ENCODE measurements at regions not wholly inside any gene's neighbourhood (a gene's known extent, or its start where the extent isn't known, plus 50 kb on each side); places are given as distances from the start of the nearest gene placed in this dataset.

DNA sequence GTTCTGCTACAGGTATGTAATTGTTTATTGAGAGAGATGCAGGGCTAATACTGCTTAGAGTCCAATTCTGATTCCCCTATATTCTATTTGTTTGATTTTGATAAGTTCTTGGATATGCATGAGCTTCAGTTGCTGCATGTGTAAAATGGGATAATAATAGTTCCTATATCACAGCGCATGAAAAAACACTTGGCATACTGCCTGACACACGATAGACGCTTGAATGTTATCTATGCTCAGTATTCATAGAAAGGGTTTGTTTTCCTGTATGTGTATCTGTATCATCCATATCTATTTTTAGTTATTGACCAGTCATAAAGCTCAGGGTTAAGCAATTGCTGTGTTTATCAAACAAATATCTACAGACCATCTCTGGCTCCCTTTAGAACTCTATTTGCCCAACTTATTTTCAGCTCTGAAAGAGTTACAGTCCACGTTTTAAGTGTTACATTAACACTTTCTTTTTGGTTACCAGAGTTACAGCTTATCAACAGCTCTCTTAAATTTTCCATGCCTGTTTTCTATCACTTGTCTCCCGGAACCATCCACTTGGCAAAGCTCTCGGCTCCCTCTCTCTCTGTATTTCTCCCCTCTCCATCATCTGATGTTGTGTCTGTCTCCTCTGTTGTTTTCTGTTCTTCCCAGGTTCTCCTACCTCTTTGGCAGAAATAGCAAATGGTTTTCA is 334.8 kb downstream of the CBLN1 start:
- no peak for DNase-seq (ENCODE audit: low read depth in 2 of 2)

DNA sequence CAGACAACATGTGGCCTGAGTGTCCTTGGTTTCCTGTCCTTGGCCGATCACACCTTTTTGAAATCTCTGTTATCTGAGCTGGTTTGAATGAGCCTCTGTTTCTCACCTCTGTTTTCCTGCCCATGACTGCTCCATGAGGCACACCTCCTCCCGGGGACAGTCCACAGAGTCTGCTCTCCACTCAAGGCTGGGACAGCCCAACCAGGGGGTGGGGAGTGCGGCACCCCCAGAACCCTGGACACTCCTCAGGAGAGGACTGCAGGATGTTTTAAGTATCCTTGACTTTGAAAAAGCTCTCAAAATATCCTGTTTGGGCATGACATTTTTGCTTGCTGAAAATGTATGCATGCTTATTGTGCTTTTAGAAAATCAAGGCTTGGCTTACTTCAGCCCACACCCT is 333.0 kb upstream of the N4BP1 start:
- DNase-seq (ENCODE audit: low read depth in 2 of 2), result no peak

DNA sequence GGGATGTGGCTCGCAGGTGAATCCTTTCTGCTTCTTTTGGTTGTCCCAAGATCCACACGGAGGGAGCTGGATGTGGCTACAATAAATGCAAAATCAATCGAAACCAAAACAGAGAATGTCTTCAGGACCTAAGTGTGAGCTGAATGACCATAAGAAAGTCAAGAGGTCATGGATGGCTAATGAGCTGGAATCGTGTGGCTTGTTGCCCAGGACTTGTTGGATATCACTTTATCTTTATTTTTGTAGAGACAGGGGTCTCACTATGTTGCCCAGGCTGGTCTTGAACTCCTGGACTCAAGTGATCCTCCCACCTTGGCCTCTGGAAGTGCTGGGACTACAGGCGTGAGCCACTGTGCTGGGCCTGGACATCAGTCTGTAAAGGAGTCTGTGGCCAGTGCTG is 326.8 kb upstream of the N4BP1 start:
- DNase-seq (ENCODE audit: low read depth in 2 of 2), result no peak

DNA sequence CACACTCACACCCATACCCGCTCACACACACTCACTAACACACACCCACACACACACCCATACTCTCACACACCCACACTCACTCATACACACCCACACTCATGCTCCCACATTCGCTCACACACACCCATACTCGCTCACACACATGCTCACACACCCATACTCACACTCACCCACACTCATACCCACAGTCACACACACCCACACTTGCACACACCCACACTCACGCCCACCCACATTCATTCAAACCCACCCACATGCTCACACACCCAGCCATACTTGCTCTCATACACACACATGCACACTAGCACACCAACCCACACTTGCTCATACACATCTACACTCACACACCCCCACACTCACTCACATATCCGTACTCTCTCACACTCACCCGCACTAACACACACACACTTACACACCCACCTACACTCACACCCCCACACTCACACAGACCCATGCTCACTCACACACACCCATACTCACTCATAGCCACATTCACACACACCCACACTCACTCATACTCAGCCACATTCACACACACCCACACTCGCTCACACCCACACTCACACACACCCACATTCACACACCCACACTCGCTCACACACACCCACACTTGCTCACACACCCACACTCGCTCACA is 322.4 kb upstream of the N4BP1 start:
- DNase-seq (ENCODE audit: low read depth in 2 of 2), result no peak

DNA sequence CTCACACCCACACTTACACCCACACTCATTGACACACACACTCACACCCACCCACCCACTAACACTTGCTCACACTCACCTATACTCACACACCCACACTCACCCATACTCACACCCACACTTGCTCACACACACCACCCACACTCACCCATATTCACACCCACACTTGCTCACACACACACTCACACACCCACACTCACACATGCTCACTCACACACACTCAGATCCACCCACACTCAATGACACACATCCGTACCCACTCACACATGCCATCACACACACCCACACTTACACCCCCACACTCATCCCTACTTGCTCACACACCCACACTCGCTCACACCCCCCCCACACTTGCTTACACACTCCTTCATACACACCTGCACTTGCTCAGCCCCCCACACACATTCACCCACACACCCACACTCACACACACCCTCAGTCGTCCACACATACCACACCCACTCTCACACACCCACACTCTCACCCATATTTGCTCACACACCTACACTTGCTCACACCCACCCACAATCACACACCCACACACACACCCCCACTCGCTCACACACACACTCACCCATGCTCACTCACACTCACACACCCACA is 321.1 kb upstream of the N4BP1 start:
- no peak for DNase-seq (ENCODE audit: low read depth in 2 of 2)

DNA sequence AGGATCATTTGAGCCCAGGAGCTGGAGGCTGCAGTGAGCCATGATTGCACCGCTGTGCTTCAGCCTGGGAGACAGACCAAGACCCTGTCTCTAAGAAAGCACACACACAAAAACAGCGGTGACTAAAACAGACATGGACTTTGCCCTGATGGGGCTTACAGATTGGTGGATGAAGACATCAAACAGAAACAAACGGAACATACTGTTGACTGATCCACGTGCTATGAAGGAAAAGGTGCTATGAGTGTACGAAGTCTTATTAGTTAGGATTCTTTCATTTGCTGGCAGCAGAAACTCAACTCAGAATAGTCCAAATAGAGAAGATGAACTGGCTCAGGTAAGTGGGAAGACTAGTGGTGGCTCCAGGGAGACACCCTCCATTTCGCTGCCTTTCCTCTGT is 309.8 kb upstream of the N4BP1 start:
- no peak for DNase-seq (ENCODE audit: low read depth in 2 of 2)

DNA sequence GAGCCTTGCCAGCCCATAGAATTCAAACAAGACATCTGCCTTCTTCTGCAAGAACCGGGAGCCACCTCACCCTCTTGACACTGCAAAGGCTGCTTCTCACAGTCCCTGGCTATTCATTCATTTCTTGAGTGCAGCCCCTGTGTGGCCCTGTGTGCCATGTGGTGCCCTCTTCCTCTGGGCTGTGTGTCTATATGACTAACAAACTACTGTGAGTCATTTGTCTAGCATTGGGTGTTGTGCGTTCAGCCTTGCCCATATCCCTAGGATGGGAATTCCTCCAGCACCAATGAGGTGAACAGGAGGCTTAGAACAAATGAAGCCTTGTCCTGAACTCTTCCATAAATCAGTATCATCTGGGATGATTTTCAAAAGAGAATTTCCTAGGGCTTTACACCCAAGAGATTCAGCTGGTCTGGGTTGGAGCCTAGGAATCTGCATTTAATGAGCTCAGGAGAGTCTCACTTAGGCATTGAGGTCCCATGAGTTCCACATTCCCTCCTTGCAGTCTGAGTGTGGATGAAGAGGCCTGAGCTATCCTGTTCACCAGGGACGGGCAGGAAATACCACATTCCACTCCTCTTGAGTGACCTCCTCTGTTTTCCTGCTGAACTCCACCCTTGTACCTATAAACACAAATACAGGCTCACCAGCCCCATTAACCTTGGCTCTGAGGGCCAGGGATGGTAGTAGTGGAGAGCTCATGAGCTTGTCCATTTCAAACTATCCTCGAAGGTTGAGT is 308.7 kb upstream of the N4BP1 start:
- no peak for DNase-seq (ENCODE audit: low read depth in 2 of 2)

DNA sequence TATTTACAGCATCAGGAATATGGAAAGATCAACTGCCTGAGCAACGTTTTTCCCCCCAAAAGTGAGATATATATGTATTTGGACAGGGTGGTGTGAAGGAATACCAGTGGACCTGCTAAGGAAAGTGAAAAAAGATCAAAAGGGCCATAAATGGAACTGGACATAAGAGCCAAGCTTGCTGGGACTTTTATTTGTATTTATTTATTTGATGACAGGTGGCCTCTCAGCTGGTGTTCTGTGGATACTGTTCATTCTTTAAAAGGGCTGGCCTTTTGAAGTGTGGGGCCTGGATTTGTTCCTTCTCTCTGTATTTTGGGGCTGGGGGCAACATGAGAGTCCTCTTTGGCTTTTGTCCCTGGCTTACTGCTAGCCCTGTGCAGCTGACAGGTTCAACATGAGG is 306.6 kb upstream of the N4BP1 start:
- DNase-seq (ENCODE audit: low read depth in 2 of 2), result no peak

DNA sequence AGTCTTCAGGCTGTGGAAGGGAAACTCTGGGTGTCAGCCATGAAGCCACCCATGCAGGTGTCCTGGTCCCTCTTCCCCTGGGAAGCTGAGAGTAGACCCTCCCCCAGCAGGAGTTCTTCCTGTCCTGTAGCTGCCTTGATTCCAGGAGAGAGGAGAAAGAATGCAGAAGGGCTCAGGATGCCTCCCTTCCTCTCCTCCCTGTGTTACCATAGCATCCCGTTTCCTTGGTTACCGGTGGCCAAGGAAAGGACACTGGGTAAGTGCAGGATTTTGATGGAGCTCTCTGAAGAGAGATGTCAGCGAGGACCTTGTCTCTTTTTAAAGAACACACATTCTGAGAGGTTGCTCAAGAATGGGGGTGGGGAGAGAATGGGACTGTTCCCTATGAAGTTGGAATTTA is 304.1 kb upstream of the N4BP1 start:
- no peak for DNase-seq (ENCODE audit: low read depth in 2 of 2)

DNA sequence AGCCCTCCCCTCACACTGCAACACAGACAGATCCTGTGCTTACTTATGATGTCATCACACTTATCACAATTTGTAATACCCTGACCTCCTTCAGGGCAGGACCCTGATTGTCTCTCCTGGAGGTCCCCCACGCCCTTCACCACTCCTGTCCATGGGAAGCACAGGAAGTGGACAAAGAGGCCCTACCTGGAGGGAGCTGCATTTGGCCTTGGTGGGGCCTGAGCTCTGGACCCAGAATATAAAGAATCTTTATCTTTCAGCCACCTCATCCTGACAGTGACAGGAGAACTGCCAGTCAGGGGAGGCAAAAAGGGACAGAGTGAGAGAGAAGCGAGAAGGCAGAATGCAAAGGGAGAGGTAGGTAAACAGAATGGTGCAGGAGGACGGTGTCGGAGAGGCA is 303.4 kb upstream of the N4BP1 start:
- DNase-seq (ENCODE audit: low read depth in 2 of 2), result no peak

DNA sequence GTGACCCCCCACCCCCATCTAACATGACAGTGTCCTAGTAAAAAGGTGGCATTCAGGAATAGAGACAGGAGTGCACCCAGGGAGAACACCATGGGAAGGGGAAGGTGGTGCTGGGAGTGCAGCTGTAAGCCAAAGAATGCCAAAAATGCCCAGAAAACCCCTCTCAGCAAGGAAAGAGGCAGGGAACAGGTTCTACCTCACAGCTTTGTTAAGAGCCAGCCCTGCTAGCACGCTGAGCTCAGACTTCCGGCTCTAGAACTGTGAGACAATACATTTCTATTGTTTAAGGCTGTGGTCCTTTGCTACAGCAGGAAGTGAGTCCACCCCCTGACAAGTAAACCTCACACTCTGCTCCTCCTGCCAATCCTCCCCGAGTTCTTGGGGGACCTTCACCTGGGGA is 302.4 kb upstream of the N4BP1 start:
- DNase-seq (ENCODE audit: low read depth in 2 of 2), result no peak

DNA sequence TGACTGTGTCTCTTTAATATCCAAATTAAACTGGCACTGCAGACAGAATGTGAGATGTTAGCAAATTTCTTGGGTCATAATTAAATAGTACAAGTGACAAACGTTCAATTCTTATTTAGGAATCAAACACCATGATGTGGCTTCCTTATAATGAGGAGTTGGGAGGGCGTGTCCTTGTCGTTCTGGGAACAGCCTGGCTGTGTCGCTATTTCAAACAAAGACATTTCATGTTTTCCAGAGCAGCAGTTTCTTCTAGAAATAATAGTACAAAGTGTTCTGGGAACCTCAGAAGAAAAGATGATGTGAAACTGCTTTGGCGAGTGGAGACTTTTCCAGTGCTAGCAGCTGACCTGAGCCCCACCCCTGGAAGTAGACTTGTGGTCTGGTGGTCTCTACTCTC is 301.7 kb upstream of the N4BP1 start:
- DNase-seq (ENCODE audit: low read depth in 2 of 2), result no peak

DNA sequence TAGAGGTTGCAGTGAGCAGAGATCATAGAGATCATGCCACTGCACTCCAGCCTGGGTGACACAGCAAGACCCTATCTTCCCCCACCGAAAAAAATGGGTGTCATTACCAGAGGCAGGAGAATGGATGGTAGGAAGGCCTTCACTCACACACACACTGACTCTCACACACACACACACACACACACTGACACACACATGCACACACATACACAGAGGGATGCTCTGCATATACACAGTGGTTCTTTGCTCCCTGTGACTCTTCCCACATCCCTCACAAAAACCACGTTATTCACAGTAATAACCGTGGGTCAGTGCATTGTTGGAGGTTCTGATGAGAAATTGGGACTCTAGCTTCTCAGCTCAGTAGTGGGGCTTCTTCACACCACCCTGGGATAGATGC is 300.2 kb upstream of the N4BP1 start:
- no peak for DNase-seq (ENCODE audit: low read depth in 2 of 2)

DNA sequence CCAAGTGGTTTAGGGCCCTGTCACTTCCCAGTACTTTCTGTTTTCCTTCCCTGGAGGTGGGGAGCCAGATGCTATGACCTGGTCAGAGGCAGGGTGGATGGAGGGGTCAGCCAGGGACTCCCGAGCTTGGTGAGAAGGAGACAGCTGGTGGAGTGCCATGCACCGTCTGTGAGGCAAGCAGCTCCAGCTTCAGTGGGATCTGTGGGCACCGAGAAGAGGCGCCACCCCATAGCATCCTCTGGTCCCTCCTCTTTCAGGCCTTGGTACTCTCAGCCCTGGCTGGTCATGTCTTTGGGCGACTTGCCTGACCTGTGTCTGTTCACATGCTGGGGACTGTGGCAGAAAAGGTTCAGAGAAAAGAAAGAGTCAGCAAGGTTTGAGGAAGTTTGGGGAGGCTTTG is 299.3 kb upstream of the N4BP1 start:
- DNase-seq (ENCODE audit: low read depth in 2 of 2), result no peak

DNA sequence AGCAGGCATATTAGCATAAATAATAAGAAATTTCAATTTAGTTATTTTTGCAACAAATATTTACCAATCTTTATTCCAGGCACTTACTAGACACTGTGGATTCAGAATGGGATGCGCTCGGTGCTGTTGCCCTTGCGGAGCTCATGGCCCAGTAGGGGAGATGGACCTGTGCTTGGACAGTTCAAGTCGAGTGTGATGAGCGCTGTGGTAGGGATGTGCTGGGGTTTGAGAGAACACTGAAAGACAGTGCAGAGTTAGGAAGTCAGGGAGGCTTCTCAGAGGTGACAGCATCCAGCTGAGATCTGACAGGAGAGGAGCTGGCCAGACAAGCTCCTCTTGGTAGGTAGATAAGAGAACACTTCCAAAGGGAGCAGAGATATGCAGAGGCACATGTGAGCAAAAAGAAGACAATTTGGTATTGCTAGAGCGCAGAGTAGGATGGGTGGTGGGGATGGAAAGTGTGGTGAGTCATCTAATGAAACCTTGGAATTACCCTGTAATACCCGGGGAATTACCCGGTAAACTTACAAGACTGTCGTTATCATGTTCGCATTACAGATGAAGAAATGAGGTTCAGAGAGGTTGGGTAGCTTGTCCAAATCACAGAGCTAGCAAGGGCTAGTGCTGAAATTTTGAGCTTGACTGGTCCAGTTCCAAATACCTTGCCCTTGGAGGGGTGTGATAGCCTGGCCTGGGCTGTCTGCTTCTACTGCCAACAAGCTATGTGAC is 298.1 kb upstream of the N4BP1 start:
- DNase-seq (ENCODE audit: low read depth in 2 of 2), result no peak

DNA sequence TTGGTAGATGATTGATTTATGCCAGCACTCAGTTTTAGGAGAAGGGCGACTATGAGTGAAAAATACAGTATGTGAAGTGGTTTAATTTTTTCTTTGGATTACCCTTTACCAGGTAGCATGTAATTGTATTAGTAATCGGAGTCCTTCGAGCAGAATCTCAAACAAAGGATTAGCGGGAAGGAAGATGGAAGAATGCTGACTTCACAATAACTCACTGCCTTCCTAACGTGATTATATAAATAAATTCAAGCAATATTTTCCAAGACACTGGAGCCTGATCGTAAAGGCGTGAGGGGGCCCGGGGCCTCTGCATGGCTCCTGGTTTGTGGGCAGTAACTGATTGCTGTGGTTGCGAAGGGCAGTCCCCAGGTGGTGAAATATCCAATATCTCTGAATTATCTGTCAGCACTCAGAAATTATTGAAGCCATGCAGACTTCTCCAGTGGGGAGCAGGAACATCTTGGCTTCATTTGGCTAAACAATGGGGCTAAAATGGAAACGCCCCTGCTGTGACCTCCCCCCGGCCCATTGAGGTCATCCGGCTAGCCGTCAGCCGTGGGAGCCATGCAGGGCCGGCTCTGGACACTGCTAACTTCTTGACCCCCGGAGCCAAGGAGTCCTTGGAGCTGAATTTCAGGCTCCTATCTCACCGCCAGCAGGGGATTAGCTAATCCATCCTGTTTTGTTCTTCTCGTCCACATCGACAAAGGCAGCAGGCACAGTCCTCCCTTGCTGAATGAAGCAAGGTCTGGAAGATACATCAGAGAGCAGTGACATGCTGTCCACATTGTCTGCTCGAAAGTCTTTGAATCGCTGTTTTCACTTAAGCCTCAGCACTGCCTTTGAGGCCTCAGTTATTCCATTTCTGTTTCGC is 295.9 kb upstream of the N4BP1 start:
- DNase-seq (ENCODE audit: low read depth in 2 of 2), result no peak

DNA sequence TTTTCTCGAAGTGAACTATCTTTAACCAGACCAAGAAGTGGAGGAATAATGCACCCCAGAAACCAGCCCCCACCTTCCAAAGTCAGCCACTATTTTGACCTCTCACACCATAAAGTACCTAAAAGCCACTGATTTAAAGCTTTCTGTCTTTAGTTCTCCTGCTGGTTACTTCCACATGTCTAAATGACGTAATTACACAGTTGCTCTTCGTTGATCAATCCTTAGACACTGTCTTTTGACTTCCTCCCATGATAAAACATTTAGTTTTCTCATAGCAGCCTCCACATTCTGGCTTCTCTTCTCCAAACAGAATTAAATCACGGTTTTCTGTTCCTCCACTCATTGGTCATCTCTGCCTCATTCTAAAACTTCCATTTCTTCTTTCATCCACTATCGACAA is 294.4 kb upstream of the N4BP1 start:
- no peak for DNase-seq (ENCODE audit: low read depth in 2 of 2)

DNA sequence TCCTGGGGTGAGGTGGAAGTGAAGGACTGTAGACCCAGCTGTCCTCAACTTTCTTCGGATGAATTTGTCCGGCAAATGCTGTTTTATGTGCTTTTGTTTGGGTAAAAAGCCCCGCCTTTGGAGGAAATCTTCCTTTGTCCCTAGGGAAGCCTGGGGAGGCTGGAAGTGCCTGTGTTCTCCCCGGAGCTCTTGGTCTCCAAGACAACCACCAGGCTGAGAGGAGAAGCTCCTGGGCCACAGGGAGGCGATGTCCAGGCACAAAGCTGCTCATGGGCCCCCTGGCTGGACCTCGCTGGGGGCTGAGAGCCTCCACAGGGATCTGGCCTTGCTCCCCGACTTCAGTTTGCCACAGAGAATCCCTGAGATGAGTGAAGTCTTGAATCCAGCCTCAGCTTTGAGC is 293.1 kb upstream of the N4BP1 start:
- no peak for DNase-seq (ENCODE audit: low read depth in 2 of 2)

DNA sequence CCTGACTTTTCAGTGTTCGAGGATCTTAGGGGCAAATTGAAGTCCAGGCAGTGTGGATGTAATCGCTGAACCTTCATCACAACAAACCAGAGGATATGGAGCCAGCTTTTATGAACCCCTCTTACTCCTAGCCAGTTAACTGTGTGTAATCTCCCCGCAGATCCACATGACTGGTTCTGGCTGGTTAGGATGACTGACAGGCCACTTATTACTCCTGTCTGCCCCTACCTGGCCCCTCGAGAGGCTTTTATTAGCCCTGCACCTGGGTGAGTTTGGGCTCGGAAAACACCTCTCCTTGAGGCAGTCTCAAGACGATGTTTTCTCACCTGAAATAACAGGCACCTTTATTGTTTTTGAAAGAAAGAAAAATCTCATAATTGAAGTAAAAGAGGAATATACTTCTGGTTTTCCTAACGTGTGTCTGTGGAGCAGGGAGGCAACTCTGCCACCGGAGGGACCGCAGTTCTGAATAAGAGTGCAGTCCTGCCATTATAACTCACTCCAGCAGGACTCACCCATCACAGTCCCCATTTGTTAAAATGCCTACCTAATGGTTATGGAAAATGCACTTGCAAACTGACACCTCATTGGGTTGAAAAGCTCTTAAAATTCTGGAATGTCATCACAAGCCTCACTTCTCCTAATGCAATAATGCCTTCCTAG is 291.9 kb upstream of the N4BP1 start:
- no peak for DNase-seq (ENCODE audit: low read depth in 2 of 2)

DNA sequence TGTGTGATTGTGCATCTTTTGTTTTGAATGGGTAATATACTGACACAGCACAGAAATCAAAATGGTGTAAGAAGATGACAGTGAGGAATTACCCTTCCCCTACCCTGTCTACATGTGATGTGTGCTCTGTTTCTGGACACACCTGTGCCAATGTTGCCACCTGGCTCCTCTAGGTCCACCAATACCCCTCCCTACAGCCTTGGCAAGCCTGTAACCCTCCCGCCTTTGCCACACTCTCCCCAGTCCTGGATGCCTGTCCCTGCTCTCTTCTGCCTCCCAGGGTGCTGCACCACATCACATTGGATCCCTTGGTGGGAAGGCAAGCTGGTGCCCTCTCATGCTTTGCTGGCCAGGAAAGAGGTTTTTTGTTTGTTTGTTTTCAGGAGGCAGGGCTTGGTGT is 289.5 kb upstream of the N4BP1 start:
- DNase-seq (ENCODE audit: low read depth in 2 of 2), result no peak

All from stimulated activated CD8-positive, alpha-beta memory T cell treated with anti-CD3 and anti-CD28 coated beads, Interleukin-2, amount 100 ng/mL, for 48 hours (primary cell).